ENCODE measurements at regions not wholly inside any gene's neighbourhood (a gene's known extent, or its start where the extent isn't known, plus 50 kb on each side); places are given as distances from the start of the nearest gene placed in this dataset.
"Not testable (repeated sequence)": the region's sequence is repeated elsewhere in the genome, so short reads cannot be mapped to it uniquely, and the experiment has no call there.

DNA sequence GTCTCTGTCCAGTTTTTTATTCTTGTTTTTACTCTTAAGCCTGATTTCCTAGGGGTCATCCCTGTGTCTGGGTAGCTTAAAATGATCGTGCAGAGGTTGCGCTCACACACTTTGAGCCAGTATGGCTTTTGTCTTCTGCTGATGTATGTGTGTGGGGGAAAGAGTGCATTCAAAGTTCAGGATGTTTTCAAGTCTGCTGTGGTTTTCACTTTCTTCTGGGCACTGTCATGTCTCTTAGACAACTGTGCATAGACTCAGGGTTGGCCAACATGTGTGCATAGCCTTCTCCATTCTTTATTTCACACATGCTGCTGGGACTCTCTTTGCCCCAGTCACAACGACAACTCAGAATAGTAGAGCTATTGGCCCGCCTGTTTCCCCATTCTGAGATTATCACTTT lies 139.1 kb downstream of the WNT7A start:
- peaks cover 0 to 4% of the 10 kb centered on the region in 2 donors for H3K9me3 ChIP-seq
- TF ChIP-seq, protein P1, sequence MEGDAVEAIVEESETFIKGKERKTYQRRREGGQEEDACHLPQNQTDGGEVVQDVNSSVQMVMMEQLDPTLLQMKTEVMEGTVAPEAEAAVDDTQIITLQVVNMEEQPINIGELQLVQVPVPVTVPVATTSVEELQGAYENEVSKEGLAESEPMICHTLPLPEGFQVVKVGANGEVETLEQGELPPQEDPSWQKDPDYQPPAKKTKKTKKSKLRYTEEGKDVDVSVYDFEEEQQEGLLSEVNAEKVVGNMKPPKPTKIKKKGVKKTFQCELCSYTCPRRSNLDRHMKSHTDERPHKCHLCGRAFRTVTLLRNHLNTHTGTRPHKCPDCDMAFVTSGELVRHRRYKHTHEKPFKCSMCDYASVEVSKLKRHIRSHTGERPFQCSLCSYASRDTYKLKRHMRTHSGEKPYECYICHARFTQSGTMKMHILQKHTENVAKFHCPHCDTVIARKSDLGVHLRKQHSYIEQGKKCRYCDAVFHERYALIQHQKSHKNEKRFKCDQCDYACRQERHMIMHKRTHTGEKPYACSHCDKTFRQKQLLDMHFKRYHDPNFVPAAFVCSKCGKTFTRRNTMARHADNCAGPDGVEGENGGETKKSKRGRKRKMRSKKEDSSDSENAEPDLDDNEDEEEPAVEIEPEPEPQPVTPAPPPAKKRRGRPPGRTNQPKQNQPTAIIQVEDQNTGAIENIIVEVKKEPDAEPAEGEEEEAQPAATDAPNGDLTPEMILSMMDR (IDR thresholded peaks at IDR 0.05), result no peak
- DNase-seq (ENCODE audit: low spot score in 2 of 2), result no peak
- H3K27ac ChIP-seq, result no peak overlapping the region
- no peaks in the 10 kb centered on the region for H3K36me3 ChIP-seq
- no peaks in the 10 kb centered on the region for H3K27me3 ChIP-seq
- H3K4me3 ChIP-seq, result no peak overlapping the region
- no peaks in the 10 kb centered on the region for H3K4me1 ChIP-seq
- intact Hi-C loops (cut with DNase I), result no loop called here

DNA sequence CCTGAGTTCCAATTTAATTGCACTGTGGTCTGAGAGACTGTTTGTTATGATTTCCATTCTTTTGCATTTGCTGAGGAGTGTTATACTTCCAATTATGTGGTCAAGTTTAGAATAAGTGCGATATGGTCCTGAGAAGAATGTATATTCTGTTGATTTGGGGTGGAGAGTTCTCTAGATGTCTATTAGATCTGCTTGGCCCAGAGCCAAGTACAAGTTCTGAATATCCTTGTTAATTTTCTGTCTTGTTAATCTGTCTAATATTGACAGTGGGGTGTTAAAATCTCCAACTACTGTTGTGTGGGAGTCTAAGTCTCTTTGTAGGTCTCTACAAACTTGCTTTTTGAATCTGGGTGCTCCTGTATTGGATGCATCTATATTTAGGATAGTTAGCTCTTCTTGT lies 146.1 kb downstream of the WNT7A start:
- H3K4me1 ChIP-seq; intact Hi-C loops (cut with DNase I); DNase-seq (ENCODE audit: low spot score in 2 of 2); H3K27me3 ChIP-seq; H3K4me3 ChIP-seq; H3K36me3 ChIP-seq; H3K27ac ChIP-seq; H3K9me3 ChIP-seq: not testable (repeated sequence)

DNA sequence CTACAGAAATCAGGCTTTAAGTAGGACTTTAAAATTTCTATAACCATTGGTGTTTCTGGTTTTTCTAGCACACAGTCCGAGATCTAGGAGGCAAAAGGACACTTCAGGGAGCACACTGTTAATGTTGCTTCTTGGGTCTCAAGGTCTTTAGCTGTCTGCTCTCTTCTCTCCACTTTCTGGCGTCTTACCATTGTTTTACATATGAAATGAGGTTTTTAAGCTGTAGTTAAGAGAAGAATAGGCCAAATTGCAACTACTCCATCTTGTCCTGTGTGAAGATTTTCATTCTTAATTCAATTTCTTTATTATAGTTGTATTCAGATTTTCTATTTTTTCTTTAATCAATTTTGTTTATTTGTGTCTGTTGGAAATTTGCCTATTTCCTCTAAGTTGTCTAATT lies 151.4 kb downstream of the WNT7A start:
- Histone ChIP-seq H3K27ac (no peak overlapping the region), H3K27me3 (no peaks in the 10 kb centered on the region), H3K4me1 (no peaks in the 10 kb centered on the region), H3K36me3 (no peaks in the 10 kb centered on the region), H3K4me3 (no peak overlapping the region), H3K9me3 (no peaks in the 10 kb centered on the region)
- TF ChIP-seq, protein P1 (IDR thresholded peaks at IDR 0.05), result no peak
- DNase-seq (ENCODE audit: low spot score in 2 of 2), result no peak
- intact Hi-C loops (cut with DNase I), result no loop called here

DNA sequence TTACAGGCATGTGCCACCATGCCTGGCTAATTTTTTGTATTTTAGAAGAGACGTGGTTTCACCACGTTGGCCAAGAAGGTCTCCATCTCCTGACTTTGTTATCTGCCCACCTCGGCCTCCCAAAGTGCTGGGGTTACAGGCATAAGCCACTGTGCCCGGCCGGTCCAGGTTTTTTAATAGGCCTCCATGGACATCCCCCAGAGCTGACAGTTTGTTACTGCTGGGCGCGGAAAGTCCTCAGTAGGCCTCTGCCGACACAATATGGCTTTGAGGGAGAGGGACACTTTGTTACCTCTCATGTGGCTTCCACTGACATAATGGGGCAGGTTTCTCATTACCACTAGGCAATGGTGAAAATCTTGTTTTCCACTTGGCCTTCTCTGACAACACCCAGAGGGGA lies 152.0 kb downstream of the WNT7A start:
- no peak overlapping the region for H3K4me3 ChIP-seq
- H3K4me1 ChIP-seq, result no peaks in the 10 kb centered on the region
- no peaks in the 10 kb centered on the region for H3K27me3 ChIP-seq
- no peaks in the 10 kb centered on the region for H3K9me3 ChIP-seq
- intact Hi-C loops (cut with DNase I), result no loop called here
- TF ChIP-seq, protein P1 (IDR thresholded peaks at IDR 0.05), result no peak
- H3K27ac ChIP-seq, result no peak overlapping the region
- DNase-seq (ENCODE audit: low spot score in 2 of 2), result no peak
- H3K36me3 ChIP-seq, result no peaks in the 10 kb centered on the region

DNA sequence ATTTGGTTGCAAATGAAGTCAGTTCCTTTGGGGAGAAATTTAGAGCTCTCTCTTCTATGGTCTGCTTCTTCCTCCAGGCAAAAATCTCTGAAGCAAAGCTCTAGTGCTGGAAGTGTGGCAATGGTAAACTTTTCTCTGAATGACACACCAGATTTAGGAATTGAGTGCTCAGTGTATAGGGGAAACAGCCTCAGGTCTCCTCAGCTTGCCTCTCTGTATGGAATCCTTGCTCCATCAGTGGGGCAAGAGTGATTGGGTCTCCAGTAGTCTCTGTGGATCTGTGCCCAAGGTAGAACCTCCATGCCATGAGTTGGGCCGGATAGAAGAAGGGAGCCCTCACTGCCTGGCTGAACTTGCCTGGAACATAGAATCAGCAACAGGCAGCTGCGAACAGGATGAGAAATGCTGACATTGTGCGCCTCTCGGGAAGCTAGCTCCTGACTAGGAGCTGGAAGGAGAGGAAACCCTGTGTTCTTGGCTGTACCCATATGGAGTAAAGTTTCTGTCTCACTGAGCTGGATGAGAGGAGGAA lies 156.1 kb downstream of the WNT7A start:
- TF ChIP-seq, protein P1 (IDR thresholded peaks at IDR 0.05), result no peak
- H3K36me3 ChIP-seq, result no peaks in the 10 kb centered on the region
- no peaks in the 10 kb centered on the region for H3K4me1 ChIP-seq
- H3K27me3 ChIP-seq, result no peaks in the 10 kb centered on the region
- H3K9me3 ChIP-seq, result peaks cover 0 to 7% of the 10 kb centered on the region in 2 donors
- intact Hi-C loops (cut with DNase I), result no loop called here
- H3K4me3 ChIP-seq, result no peak overlapping the region
- no peak for DNase-seq (ENCODE audit: low spot score in 2 of 2)
- no peak overlapping the region for H3K27ac ChIP-seq

DNA sequence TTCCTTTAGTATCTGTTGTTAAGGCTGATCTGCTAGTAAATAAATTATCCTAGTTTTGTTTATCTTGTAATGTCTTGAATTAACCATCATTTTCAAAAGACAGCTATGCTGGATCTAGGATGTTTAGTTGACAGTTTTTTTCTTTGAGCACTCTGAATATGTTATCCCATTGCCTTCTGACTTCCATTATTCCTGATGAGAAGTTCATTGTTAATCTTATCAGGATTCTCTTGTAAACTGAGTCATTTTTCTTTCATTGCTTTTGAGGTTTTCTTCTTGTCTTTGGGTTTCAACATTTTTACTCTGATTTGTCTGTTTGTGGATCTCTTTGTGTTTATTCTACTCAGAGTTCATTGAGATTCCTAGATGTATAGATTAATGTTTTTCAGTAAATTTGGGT lies 157.7 kb downstream of the WNT7A start:
- Histone ChIP-seq H3K27ac (no peak overlapping the region), H3K36me3 (no peaks in the 10 kb centered on the region), H3K27me3 (no peaks in the 10 kb centered on the region), H3K4me3 (no peak overlapping the region), H3K4me1 (no peaks in the 10 kb centered on the region), H3K9me3 (peaks cover 0 to 7% of the 10 kb centered on the region in 2 donors)
- intact Hi-C loops (cut with DNase I), result no loop called here
- no peak for DNase-seq (ENCODE audit: low spot score in 2 of 2)
- TF ChIP-seq, protein P1 (IDR thresholded peaks at IDR 0.05), result no peak
